HG03280 (cell line): ENCODE measurements at regions not wholly inside any gene's neighbourhood (a gene's known extent, or its start where the extent isn't known, plus 50 kb on each side); places are given as distances from the start of the nearest gene placed in this dataset.

Experiments used
- ATAC-seq: cut with Tn5 transposase; IDR thresholded peaks from one replicate; pipeline ENCODE4 v1.9.1; 2021; ENCODE audit warnings: mild to moderate bottlenecking, moderate library complexity; ENCODE audit not compliant: unreplicated experiment

DNA sequence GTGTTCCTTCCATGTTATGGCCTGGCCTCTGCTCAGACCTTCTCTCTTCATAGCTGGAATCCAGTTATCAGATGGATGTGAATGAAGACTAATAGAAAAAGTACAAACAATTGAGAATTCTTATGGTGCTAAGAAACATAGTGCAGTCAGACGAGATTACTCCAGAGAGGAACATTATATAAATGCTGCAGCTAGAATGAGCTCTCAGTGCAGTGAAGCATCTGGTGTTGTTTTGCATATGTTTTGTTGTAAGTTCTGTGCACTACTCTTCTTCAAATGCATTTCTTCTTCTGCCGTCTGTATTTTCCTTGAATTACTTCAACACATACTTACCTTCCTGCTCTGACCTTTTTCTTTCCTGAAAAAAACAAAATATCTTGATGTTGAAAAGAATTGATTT, 602.4 kb upstream of the CDH18 start:
- ATAC-seq: no peak

DNA sequence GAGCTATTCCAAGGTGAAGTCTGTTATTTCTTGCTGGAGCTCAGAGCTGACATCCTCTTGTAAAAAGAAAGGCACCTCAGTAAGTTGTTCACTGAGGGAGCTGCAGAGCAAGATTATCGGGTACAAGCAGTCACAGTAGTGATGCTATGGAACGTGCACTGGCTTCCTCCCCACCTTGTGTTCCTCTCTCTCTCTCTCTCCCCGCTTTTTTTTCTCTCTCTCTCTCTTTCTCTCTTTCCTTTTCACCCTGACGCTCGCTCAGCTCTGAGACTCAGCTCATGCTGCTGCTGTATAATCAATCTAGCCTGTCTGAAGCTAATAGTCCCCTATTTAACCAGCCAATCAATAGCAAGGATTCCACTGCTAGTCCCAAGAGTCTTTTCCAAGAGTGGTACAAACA, 587.6 kb upstream of the CDH18 start:
- no peak for ATAC-seq

DNA sequence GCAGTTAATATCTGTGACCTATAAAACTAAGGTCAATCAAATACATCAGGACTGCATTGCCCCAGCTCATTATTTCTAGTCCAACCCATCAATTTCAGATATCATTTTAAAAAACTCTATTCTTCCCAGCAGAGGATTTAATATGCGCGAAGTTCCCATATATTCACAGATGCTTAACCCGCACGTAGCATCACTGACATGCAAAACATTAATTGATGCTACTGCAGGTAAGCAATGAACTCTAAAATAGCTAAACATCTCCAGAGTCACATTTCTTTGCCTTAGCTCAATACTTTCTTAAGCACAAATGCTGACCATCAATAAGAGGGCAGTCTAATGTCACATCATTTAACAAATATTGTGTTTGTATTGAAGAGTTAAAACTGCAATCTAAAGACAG, 586.6 kb upstream of the CDH18 start:
- no peak for ATAC-seq

DNA sequence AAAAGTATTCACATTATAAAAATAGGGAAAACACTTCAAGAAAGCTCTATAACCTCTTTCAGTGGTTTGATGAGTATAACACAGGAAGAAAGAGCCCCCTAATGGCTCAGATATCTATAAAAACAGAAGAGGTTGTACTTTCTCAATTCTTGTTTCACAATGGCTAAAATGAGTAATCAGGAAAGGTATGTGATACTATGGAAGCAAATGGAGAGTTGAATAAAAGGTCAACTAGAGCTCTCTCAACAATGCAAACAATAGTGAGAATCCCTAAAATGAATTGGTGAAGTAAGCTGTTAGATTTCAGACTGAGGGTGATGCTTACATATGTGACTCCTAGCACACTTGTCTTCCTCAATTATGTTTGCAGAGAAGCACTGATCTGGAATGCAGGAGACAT, 584.6 kb upstream of the CDH18 start:
- no peak for ATAC-seq

DNA sequence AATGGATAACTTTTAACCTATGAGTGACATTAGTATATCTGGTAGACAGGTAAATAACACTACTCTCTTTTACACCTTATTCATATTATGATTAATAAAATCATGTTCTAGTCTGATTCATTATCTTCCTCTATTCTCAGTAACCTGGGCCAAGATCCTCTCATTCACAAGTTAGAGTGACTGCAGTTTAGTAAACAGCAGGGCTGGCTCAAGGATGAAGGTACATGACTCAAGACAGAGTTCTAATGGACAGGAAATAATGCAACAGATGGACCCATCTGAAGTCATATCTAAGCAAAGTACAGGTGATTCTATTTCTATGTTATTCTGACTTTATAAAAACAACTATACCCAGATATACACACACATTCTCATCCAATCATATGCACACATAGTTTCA, 582.5 kb upstream of the CDH18 start:
- no peak for ATAC-seq

DNA sequence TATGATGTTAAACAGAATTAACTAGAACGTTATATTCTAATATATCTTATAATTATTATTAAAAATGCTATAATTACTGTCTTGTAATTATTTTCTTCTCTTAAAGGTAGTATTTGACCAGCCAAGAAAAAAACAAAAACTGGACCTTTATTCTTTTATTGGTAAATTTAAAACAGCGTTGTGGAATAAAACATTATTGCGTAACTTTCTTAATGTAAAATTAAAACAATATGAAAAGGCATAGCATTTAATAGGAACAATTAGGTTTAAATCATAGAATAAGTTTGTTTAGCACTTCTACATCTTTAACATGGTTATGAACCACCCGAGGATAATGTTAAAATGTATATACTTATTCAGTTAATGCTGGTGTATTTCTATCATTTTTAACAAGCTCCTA, 574.5 kb upstream of the CDH18 start:
- no peak for ATAC-seq

DNA sequence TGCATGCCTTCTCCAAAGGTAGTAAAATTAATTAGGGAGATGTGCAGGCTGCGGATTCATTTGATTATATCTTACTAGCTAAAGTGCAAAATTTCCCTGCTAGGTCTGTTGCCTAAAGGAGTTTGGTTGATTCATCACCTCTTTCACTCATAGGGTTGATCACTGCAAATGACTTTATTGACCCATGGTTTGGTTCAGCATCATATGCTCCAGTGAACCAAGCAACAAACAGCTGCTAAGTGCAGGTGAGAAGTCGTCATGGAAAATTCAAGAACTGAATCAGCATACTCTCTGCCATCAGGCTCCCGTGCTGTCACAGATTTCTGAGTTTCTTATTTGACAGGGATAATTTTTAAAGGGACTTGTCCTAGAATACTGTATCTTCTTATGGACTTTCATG, 571.8 kb upstream of the CDH18 start:
- ATAC-seq: no peak

DNA sequence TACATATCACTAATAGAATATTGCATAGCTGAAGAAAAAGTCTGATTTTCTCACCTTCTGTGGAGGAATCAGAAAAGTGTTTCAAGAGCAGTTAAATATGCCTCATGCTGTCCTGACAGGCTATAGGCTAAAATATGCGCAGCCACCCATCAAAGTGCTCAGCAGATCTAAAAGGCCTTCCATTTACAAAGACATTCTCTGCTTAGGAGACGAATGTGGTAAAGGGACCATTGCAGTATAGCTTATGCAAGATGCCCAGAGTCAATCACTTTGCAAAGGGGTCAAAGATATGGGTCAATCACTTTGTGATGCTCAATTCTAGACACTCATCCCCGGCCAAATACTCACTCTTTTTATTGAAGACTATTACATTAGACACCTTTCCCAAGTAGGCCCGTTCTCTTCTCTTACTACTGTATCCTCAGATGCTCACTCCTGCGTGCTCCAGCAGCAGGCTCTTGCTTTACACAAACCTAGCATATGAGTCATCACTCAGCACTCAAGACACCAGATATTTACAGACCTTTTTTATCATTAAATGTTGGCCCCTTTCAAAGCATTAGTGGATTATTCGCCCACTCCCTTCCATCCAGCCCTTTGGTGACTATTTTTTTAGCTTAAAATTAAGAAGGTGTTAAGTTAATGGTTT, 568.2 kb upstream of the CDH18 start:
- ATAC-seq: no peak

DNA sequence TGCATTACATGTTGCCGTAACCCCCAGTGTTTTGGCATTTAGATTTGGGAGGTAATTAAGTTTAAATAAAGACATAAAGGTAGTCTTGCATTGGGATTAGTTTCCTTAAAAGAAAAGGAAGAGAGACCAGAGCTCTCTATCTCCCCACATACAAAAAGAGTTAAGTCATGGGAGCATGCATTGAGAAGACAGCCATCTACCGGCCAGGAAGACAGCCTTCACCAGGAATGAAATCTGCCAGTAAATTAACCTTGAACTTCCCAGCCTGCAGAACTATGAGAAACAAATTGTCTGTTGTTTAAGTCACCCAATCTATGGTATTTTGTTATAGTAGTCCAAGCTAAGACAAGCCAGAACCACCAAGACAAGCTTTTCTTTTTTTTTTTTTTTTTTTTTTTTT, 567.0 kb upstream of the CDH18 start:
- ATAC-seq: no peak

DNA sequence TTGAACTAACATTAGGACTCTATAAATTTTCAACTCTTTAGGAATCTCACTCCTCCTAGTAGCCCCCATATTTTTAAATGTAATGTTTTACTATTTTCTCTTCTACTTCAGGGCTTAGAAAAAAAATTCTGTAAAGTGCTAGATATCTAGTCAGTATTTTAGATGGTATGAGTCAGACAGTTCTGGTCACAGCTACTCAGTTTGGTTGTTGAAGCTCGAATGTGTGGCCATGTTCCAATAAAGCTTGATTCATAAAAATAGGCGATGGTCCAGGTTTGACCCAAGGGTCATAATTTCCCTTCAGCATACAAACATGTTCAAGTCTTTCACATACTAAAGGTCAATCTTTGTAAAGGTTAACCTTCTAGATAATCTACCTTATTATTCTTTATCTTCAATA, 566.0 kb upstream of the CDH18 start:
- no peak for ATAC-seq

DNA sequence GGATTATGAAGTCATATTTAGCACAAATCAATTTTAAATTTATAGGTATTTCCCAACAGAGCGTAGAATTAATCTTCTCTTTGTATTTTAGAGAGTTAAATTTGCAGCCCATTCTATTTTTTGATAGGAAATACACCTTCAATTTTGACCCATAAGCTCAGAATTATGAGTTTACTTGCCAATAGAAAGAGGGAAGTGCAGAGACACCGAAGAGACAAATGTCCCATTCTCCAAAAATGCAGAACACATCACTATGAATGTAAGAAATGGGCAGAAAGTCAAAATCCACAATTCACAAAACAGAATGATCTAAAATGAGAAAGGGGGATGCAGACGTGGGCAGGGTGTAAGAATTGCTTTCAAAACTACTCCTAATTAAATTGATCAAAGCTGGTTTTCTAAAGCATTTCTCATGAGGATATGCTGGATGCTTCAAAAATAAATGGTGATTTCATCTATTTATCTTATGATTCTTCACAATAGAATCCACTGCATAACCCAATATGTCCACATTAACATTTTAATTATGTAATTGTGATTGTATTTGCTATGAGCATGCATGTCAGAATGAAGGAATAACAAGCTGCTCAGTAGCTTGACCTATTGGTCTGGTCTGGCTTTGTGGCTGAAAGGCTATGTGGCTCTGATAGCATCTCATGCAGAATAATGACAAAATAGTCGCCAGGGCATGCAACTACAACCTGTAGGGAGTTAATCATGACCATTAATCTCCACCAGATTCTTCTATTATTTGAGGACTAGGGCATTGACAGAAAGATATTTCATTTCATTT, 550.1 kb upstream of the CDH18 start:
- ATAC-seq: no peak

DNA sequence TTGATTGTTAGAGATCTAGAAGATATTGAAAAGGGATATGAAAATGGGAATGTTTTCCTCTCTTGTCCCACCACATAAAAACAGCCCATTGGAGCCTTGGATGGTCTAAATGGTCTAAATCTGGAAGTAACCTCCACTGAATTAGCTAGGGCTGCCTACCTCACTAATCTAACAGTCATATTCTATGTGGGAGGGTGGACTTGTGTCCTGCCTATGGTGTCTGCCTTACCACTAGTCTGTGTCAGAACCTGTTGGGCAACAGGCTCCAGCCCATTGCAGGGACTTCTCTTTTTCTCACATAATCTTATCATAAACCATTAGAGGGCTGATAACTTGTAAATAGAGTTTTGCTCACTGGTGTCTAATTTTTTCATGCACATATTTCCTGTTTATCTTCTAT, 548.8 kb upstream of the CDH18 start:
- no peak for ATAC-seq

DNA sequence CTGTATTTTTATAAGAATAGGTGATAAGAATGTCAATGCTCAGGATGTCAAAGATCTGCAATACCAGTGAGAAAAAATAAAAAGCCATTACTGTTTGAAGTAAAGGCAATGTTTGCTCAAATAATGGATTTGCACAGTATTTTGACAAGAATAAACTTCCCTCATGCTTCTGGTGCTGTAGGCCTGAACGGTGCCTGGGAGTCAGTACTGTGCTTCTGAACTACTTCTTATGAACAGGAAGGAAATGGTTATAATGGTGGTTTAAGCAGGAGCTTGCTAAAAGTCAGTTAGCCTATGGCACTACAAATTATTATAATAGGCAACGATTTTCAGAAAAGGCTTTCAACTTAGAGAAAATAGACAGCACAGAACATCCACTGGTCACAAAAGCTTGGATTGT, 548.3 kb upstream of the CDH18 start:
- ATAC-seq: no peak

DNA sequence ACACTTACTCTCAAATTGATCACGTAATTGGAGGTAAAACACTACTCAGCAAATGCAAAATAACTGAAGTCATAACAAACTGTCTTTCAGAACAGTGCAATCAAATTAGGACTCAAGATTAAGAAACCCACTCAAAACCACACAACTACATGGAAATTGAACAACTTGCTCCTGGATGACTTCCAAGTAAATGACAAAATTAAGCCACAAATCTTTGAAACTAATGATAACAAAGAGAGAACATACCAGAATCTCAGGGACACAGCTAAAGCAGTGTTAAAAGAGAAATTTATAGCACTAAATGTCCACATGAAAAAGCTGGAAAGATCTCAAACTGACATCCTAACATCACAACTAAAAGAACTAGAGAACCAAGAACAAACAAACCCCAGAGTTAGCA, 540.5 kb upstream of the CDH18 start:
- no peak for ATAC-seq

DNA sequence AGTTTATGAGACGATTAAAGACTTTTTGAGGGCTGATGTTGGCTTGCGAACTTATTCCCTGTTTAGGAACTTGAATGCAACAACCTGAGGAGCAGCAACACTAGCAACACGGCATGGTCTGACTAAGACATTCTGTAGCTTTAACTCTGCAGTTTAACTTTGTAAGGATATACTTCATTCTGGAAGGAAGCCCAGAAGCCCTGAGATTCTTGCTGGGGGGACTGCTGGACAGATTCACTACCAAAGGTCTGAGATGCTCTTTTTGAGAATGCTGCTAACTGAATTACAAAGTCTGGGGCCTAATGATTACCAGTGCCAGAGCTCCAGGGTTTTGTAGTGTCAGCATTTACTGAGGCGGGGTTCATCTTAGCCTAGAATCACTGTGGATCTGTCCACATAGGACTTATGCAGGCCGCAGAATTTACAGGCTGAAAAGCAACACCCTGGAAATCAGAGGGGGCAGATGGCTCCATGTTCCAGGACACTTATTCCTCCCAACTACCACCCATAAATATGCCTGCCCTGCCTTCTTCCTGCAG, 537.1 kb upstream of the CDH18 start:
- ATAC-seq: no peak

DNA sequence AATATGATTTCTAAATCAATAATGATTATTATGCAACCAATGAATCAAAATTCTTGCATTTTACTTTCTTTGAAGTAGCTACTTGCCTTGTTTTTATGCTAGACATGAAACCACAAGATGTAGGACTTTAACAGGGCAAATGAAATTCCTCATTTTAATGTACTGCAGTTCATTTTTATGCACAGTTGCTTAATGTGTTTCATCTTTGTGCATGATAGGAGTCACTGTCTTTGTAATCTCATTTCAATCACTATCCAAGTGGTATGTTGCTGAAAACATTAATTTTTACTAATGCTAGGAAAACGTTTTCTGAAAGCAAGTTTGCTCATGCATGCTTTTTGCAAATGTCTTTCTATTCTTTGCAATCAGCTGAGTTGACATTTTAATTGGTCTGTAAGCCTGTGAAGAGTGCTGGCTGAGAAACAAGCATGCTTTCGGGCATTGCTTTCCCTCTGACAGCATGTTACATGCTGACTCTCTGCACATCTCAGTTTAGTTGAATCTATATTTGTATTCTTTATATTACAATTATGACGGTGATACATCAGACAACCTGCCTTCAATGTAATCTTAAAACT, 535.0 kb upstream of the CDH18 start:
- ATAC-seq: no peak

DNA sequence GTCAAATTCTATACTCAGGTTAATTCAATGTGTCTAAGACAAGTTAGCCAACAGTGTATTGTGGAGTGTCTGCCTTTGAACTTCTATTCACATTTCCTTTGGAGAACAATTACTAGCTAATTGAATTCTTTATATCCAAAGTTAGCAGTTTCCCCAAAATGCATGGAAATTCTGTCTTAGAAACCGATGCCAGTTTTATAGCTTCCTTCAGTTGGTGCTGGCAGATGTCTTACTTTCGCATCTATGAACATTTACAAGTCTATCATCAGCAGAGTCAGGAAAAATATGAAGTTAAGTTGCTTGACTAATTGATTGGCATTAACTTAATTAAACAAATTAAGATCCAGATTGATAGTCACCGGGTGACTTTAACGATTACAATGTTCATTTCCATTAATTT, 527.6 kb upstream of the CDH18 start:
- ATAC-seq: no peak

DNA sequence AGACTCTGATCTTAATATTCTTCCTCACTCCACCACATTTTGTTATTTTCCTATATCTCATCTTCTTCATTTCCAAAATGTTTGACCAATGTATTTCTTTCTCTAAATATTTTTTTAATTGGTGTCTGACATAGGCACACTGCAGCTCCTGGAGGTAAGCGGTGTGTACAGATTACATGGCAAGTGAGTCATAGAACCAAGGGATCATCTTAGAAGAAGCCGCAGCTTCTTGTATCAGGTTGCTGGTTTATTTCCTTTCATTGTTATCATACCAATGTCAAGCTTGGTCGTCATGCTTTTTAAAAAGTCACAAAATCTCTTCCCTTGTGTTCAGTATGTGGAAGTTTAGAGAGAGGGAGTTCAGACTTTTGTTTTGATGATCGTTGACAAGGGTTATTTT, 526.1 kb upstream of the CDH18 start:
- no peak for ATAC-seq

DNA sequence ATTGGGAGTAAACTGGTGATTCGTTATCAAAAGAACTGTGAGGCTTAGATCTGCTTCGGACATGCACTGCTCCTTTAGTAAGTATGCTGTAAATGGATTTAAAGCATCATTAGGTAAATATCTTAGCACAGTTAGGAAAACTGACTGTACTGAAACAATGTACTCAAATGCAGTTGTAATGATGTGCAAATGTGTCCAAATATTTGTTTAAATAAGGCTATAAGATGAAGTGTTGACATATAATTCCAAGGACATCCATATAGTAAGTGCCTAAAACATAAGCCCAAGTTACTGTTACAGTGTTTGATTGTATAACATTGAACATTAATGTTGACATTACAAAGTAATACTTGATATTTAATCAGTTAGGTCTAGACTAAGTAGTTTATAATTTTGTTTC, 512.5 kb upstream of the CDH18 start:
- ATAC-seq: no peak

DNA sequence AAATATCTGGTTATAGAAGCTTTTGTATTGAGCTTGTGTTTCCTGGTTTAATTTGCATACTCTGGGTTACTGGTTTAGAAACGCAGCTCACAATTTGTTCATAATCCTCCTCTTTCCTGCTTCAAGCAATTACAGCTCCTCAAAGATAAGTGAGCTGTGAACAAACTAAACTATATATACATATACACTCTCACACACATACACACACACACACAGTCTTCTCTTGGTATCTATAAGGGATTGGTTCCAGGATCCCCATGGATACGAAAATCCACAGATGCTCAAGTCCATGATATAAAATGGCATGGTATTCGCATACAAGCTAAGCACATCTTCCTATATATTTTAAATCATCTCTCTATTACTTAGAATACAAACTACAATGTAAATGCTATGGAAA, 510.9 kb upstream of the CDH18 start:
- ATAC-seq: no peak

DNA sequence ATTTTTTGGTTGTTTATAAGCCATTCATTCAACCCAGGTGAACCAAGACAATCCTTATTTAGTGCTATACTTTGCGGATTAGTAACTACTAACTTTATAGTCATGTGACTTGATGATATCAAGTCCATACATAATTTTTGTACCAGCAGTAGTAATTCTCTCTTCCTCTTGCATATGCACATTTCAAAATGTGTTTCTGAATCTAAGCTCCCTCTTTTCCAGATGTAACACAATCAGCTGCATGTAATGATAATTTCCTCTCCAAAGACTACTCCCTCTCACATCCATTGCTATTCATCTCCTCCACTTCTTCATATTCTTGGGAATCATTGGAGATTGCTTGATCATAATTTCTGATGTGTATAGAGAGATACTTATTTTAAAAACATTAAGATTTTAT, 510.1 kb upstream of the CDH18 start:
- no peak for ATAC-seq

DNA sequence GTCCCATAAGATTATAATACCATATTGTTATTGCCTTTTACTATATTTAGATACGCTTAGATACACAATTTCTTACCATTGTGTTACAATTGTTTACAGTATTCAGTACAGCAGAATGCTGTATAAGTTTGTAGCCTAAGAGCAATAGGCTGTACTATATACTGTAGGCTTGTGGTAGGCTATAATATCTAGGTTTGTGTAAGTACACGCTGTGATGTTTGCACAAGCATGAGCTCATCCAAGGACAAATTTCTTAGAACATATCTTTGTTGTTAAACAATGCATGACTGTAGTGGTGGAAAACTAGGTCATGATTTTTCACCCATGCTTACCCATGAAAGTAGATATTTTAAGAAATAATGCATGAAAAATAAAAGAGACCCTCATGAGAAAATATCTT, 509.4 kb upstream of the CDH18 start:
- ATAC-seq: no peak
